Adrenal gland (tissue), 9 donors: ENCODE measurements at regions not wholly inside any gene's neighbourhood (a gene's known extent, or its start where the extent isn't known, plus 50 kb on each side); places are given as distances from the start of the nearest gene placed in this dataset.
A peak's percentile ranks its signal among the peaks of the same experiment; 100 is the strongest.

Experiments used
- DNase-seq, 7 donors: peaks; one replicate each; pipeline ENCODE4 v3.0.0-alpha.2; 2019 to 2020
- H3K27ac ChIP-seq, 5 donors: fragments of 200-600 bp; sonication (generic) in 4 of 5; 1 replicate in 3 of 5; 2 replicates in 2 of 5; pipeline versions ENCODE4 v1.5.1 to v1.8.0; 2016 to 2020; ENCODE audit warnings: mild to moderate bottlenecking in 1 of 5
- H3K27me3 ChIP-seq: fragments of 200-600 bp; 2 replicates; pipeline ENCODE4 v1.8.0; 2021
- H3K36me3 ChIP-seq, 2 donors: fragments of 200-600 bp; replicated peaks in 1 of 2; 1 replicate in 1 of 2; 2 replicates in 1 of 2; pipeline versions ENCODE4 v1.5.1 to v1.8.0; 2018 to 2022
- H3K4me1 ChIP-seq, 2 donors: fragments of 200-600 bp; replicated peaks in 1 of 2; 1 replicate in 1 of 2; 2 replicates in 1 of 2; pipeline versions ENCODE4 v1.5.1 to v1.8.0; 2018 to 2021
- H3K4me3 ChIP-seq, 4 donors: fragments of 200-600 bp; sonication (generic) in 3 of 4; one replicate each; pipeline ENCODE4 v1.5.1; 2016 to 2018
- H3K9me3 ChIP-seq, 3 donors: fragments of 200-600 bp; sonication (generic) in 1 of 3; replicated peaks in 1 of 3; 1 replicate in 2 of 3; 2 replicates in 1 of 3; pipeline versions ENCODE4 v1.5.1 to v1.8.0; 2016 to 2021
- CTCF ChIP-seq, 6 experiments: fragments of 450-650 bp in 4 of 6; fragments of 200-600 bp in 2 of 6; sonication (generic) in 1 of 6; IDR thresholded peaks; 1 replicate in 5 of 6; 2 replicates in 1 of 6; pipeline versions ENCODE4 v1.5.1 to v1.8.0; 2016 to 2021; ENCODE audit warnings: antibody characterized with exemption in 6 of 6, mild to moderate bottlenecking in 2 of 6, moderate library complexity in 1 of 6
- POLR2A ChIP-seq, 2 donors: fragments of 450-650 bp; IDR thresholded peaks; one replicate each; pipeline ENCODE4 v1.6.1; 2017; ENCODE audit warnings: antibody characterized with exemption in 2 of 2, mild to moderate bottlenecking in 2 of 2, moderate library complexity in 1 of 2
- WGBS, 4 donors: extraction: QIAGEN DNeasy Blood & Tissue Kit in 2 of 4; methylation state at CpG; one replicate each; pipeline versions ENCODE4 v1.1.5 to v1.1.7; 2013 to 2017; 5-methylcytosine and 5-hydroxymethylcytosine counted together
- intact Hi-C, 2 donors: fragments of 100-400 bp; cut with DNase I; formaldehyde crosslinking; loops; one replicate each; pipeline versions ENCODE4 v1.14.1 to v1.15.0; 2022 to 2023
- donor health status: healthy with polysubstance abuse.
- donor health status: Bipolar disorder and iron deficiency.
- donor health status: DM: yes; HTN: yes; CAD: no.
- donor health status: DM: no; HTN: no; CAD: no.
- donor health status: DM: no; HTN: no; CAD: no.

GRCh38 chrY:7941856-7942255 is 1030.3 kb upstream of the AMELY start:
- H3K27me3 ChIP-seq, result no peaks in the 10 kb centered on the region
- no peaks in the 10 kb centered on the region for H3K36me3 ChIP-seq
- H3K4me3 ChIP-seq, result no peak overlapping the region
- H3K27ac ChIP-seq, result no peak overlapping the region
- no peaks in the 10 kb centered on the region for H3K4me1 ChIP-seq
- no peaks in the 10 kb centered on the region for H3K9me3 ChIP-seq
- WGBS, 4 donors, result 59 to 71% methylated on average over 2 to 3 of the region's 3 CpGs; no CpG with 5 or more reads in 2 of the 4 donors
- no peak for DNase-seq
- no peak for TF ChIP-seq CTCF (IDR thresholded peaks at IDR 0.05)
- no peak for TF ChIP-seq POLR2A (IDR thresholded peaks at IDR 0.05)
- intact Hi-C loops, result no loop called here

- Histone ChIP-seq H3K9me3 (no peaks in the 10 kb centered on the region), H3K27ac (no peak overlapping the region), H3K36me3 (no peaks in the 10 kb centered on the region), H3K4me3 (no peak overlapping the region), H3K27me3 (no peaks in the 10 kb centered on the region), H3K4me1 (no peaks in the 10 kb centered on the region)
- no peak for TF ChIP-seq CTCF (IDR thresholded peaks at IDR 0.05)
- 57 to 70% methylated on average over 1 to 2 of the region's 2 CpGs; no CpG with 5 or more reads in 2 of the 4 donors for WGBS, 4 donors
- no peak for DNase-seq
- intact Hi-C loops, result no loop called here
Measured at GRCh38 chrY:7938982-7939718, 1027.6 kb upstream of the AMELY start.

- H3K9me3 ChIP-seq, result no peaks in the 10 kb centered on the region
- H3K27me3 ChIP-seq, result no peaks in the 10 kb centered on the region
- H3K4me3 ChIP-seq, result no peak overlapping the region
- TF ChIP-seq CTCF (IDR thresholded peaks at IDR 0.05), result no peak
- no peak for TF ChIP-seq POLR2A (IDR thresholded peaks at IDR 0.05)
- no peaks in the 10 kb centered on the region for H3K4me1 ChIP-seq
- intact Hi-C loops, result no loop called here
- H3K27ac ChIP-seq, result no peak overlapping the region
- no peak for DNase-seq
- WGBS, 4 donors, result 70 to 71% methylated on average over 4 of the region's 4 CpGs; no CpG with 5 or more reads in 2 of the 4 donors
- no peaks in the 10 kb centered on the region for H3K36me3 ChIP-seq
Measured at GRCh38 chrY:7936831-7937230, 1025.3 kb upstream of the AMELY start.

- no peaks in the 10 kb centered on the region for H3K4me1 ChIP-seq
- peak in 2 of 7 donors; percentile 2 to 38 for DNase-seq
- TF ChIP-seq POLR2A (IDR thresholded peaks at IDR 0.05) (no peak), CTCF (IDR thresholded peaks at IDR 0.05) (no peak)
- H3K27me3 ChIP-seq, result no peaks in the 10 kb centered on the region
- WGBS, 4 donors, result 63 to 91% methylated on average over 1 of the region's 1 CpG; no CpG with 5 or more reads in 2 of the 4 donors
- no peak overlapping the region for H3K27ac ChIP-seq
- H3K36me3 ChIP-seq, result no peaks in the 10 kb centered on the region
- H3K9me3 ChIP-seq, result no peaks in the 10 kb centered on the region
- intact Hi-C loops, result no loop called here
- H3K4me3 ChIP-seq, result no peak overlapping the region
Measured at GRCh38 chrY:7936046-7936445, 1024.5 kb upstream of the AMELY start.
